Mesenchymal stem cell (in vitro differentiated cells and primary cell): ENCODE measurements at regions not wholly inside any gene's neighbourhood (a gene's known extent, or its start where the extent isn't known, plus 50 kb on each side); places are given as distances from the start of the nearest gene placed in this dataset.

ENCODE experiments used
- DNase-seq: peaks from one replicate; pipeline ENCODE4 v3.0.0-alpha.2; 2013
- H2AFZ ChIP-seq: one replicate; pipeline ENCODE4 v1.6.1; 2013; ENCODE audit warnings: low read depth, mild to moderate bottlenecking, control low read depth, inconsistent platforms, low read length, moderate library complexity
- H2AK5ac ChIP-seq: 2 replicates; pipeline ENCODE4 v1.6.1; 2013; ENCODE audit warnings: low read length, moderate library complexity, mild to moderate bottlenecking, inconsistent platforms; ENCODE audit not compliant: severe bottlenecking
- H2BK120ac ChIP-seq: one replicate; pipeline ENCODE4 v1.6.1; 2013; ENCODE audit warnings: low read depth, mild to moderate bottlenecking, inconsistent platforms, low read length, moderate library complexity
- H2BK12ac ChIP-seq, 2 experiments: one replicate each; pipeline ENCODE4 v1.6.1; 2013; ENCODE audit warnings: inconsistent platforms in 2 of 2, low read length in 2 of 2, mild to moderate bottlenecking in 2 of 2, moderate library complexity in 2 of 2, control low read depth in 1 of 2
- H2BK15ac ChIP-seq: one replicate; pipeline ENCODE4 v1.6.1; 2013; ENCODE audit warnings: mild to moderate bottlenecking, low read depth, inconsistent platforms; ENCODE audit not compliant: poor library complexity, severe bottlenecking
- H2BK5ac ChIP-seq: 2 replicates; pipeline ENCODE4 v1.6.1; 2013; ENCODE audit warnings: low read depth, mild to moderate bottlenecking, low read length, control low read depth, inconsistent platforms; ENCODE audit not compliant: poor library complexity, severe bottlenecking
- H3K14ac ChIP-seq, 2 experiments: one replicate each; pipeline ENCODE4 v1.6.1; 2013; ENCODE audit warnings: inconsistent platforms in 2 of 2, low read length in 2 of 2, control low read depth in 1 of 2, mild to moderate bottlenecking in 1 of 2, moderate library complexity in 1 of 2
- H3K18ac ChIP-seq, 2 experiments: one replicate each; pipeline ENCODE4 v1.6.1; 2013; ENCODE audit warnings: inconsistent platforms in 2 of 2, low read length in 2 of 2, control low read depth in 1 of 2, low read depth in 1 of 2, mild to moderate bottlenecking in 1 of 2
- H3K23ac ChIP-seq, 2 experiments: one replicate each; pipeline ENCODE4 v1.6.1; 2013; ENCODE audit warnings: inconsistent platforms in 2 of 2, low read length in 2 of 2, mild to moderate bottlenecking in 2 of 2, moderate library complexity in 2 of 2, control low read depth in 1 of 2
- H3K27ac ChIP-seq: 2 replicates; pipeline ENCODE4 v1.5.1; 2013; ENCODE audit warnings: mild to moderate bottlenecking, moderate library complexity, low read length, control low read depth, inconsistent platforms; ENCODE audit not compliant: poor library complexity, severe bottlenecking
- H3K27me3 ChIP-seq, 2 experiments: 2 replicates each; pipeline versions ENCODE4 v1.6.1 to v1.7.0; 2013; ENCODE audit warnings: low read length in 2 of 2, mild to moderate bottlenecking in 2 of 2, moderate library complexity in 2 of 2, control low read depth in 1 of 2, inconsistent platforms in 1 of 2; ENCODE audit not compliant: control insufficient read depth in 1 of 2, insufficient read depth in 1 of 2
- H3K36me3 ChIP-seq, 2 experiments: 2 replicates each; pipeline versions ENCODE4 v1.6.1 to v1.7.0; 2013; ENCODE audit warnings: low read length in 2 of 2, control low read depth in 1 of 2, inconsistent platforms in 1 of 2, low read depth in 1 of 2, mild to moderate bottlenecking in 1 of 2; ENCODE audit not compliant: insufficient read depth in 2 of 2, control insufficient read depth in 1 of 2
- H3K4ac ChIP-seq, 2 experiments: one replicate each; pipeline ENCODE4 v1.6.1; 2013; ENCODE audit warnings: inconsistent platforms in 2 of 2, low read length in 2 of 2, mild to moderate bottlenecking in 2 of 2, moderate library complexity in 2 of 2, control low read depth in 1 of 2, low read depth in 1 of 2
- H3K4me1 ChIP-seq: 2 replicates; pipeline ENCODE4 v1.6.1; 2013; ENCODE audit warnings: low read depth, low read length, control low read depth; ENCODE audit not compliant: control insufficient read depth, insufficient read depth
- H3K4me2 ChIP-seq: 2 replicates; pipeline ENCODE4 v1.6.1; 2013; ENCODE audit warnings: low read length, mild to moderate bottlenecking, inconsistent platforms; ENCODE audit not compliant: poor library complexity, severe bottlenecking
- H3K4me3 ChIP-seq, 2 experiments: 2 replicates each; pipeline versions ENCODE4 v1.5.1 to v1.7.0; 2013; ENCODE audit warnings: low read length in 2 of 2, mild to moderate bottlenecking in 2 of 2, control low read depth in 1 of 2, low read depth in 1 of 2; ENCODE audit not compliant: insufficient read depth in 1 of 2
- H3K79me1 ChIP-seq: replicated peaks from 2 replicates; pipeline ENCODE4 v1.6.1; 2013; ENCODE audit warnings: mild to moderate bottlenecking, control low read depth, low read length, inconsistent platforms; ENCODE audit not compliant: poor library complexity, severe bottlenecking
- H3K9ac ChIP-seq: 2 replicates; pipeline ENCODE4 v1.7.0; 2013; ENCODE audit warnings: mild to moderate bottlenecking, low read length, moderate library complexity
- H3K9me3 ChIP-seq: 2 replicates; pipeline ENCODE4 v1.7.0; 2013; ENCODE audit warnings: mild to moderate bottlenecking, low read length; ENCODE audit not compliant: control insufficient read depth
- H4K8ac ChIP-seq: one replicate; pipeline ENCODE4 v1.6.1; 2013; ENCODE audit warnings: inconsistent platforms, mild to moderate bottlenecking, low read length, moderate library complexity
- H4K91ac ChIP-seq: one replicate; pipeline ENCODE4 v1.6.1; 2013; ENCODE audit warnings: mild to moderate bottlenecking, low read length, inconsistent platforms
- WGBS: methylation state at CpG from one replicate; pipeline ENCODE4 v1.1.7; 2013; ENCODE audit warnings: mixed read lengths; 5-methylcytosine and 5-hydroxymethylcytosine counted together

GRCh38 chr17:27386206-27387075 is 69.8 kb upstream of the KSR1 start:
- H3K27me3 ChIP-seq, result no peaks in the 10 kb centered on the region
- no peak overlapping the region for H2AFZ ChIP-seq
- H3K36me3 ChIP-seq, result no peaks in the 10 kb centered on the region
- no peak overlapping the region for H2BK120ac ChIP-seq
- H3K9me3 ChIP-seq, result no peaks in the 10 kb centered on the region
- H3K27ac ChIP-seq, result no peak overlapping the region
- no peaks in the 10 kb centered on the region for H3K79me1 ChIP-seq
- H4K8ac ChIP-seq, result no peak overlapping the region
- peaks cover 14% of the 10 kb centered on the region for H3K4me1 ChIP-seq
- no peak overlapping the region for H3K4me3 ChIP-seq
- H3K14ac ChIP-seq, result no peak overlapping the region
- no peak overlapping the region for H2BK15ac ChIP-seq
- no peak overlapping the region for H3K18ac ChIP-seq
- no peak for DNase-seq
- H3K4me2 ChIP-seq, result no peak overlapping the region
- no peak overlapping the region for H2AK5ac ChIP-seq
- H3K23ac ChIP-seq, result no peak overlapping the region
- 83% methylated on average over 10 of the region's 12 CpGs for WGBS
- H3K9ac ChIP-seq, result no peak overlapping the region
- H4K91ac ChIP-seq, result no peak overlapping the region
- H3K4ac ChIP-seq, result no peak overlapping the region
- no peak overlapping the region for H2BK12ac ChIP-seq
- no peak overlapping the region for H2BK5ac ChIP-seq

- H2AK5ac ChIP-seq, result no peak overlapping the region
- no peak overlapping the region for H4K91ac ChIP-seq
- no peak overlapping the region for H2BK12ac ChIP-seq
- H3K14ac ChIP-seq, result peak overlapping the region in 1 of 2 experiments; percentile 18
- no peaks in the 10 kb centered on the region for H3K79me1 ChIP-seq
- H4K8ac ChIP-seq, result no peak overlapping the region
- no peak overlapping the region for H2BK5ac ChIP-seq
- H3K4me3 ChIP-seq, result no peak overlapping the region
- H3K18ac ChIP-seq, result no peak overlapping the region
- no peak overlapping the region for H3K27ac ChIP-seq
- H3K9me3 ChIP-seq, result peaks cover 8% of the 10 kb centered on the region
- no peak overlapping the region for H3K4ac ChIP-seq
- H2BK120ac ChIP-seq, result no peak overlapping the region
- no peak overlapping the region for H3K23ac ChIP-seq
- H3K36me3 ChIP-seq, result no peaks in the 10 kb centered on the region
- no peaks in the 10 kb centered on the region for H3K27me3 ChIP-seq
- peaks cover 8% of the 10 kb centered on the region for H3K4me1 ChIP-seq
- H3K9ac ChIP-seq, result no peak overlapping the region
- no peak overlapping the region for H2BK15ac ChIP-seq
- DNase-seq, result no peak
- H3K4me2 ChIP-seq, result no peak overlapping the region
- WGBS, result 51% methylated on average over 4 of the region's 4 CpGs
- H2AFZ ChIP-seq, result no peak overlapping the region
Observed at GRCh38 chr17:27389542-27390140, 66.6 kb upstream of the KSR1 start.

GRCh38 chr17:27390540-27390939 is 65.7 kb upstream of the KSR1 start:
- Histone ChIP-seq H3K9me3 (peaks cover 13% of the 10 kb centered on the region), H4K91ac (no peak overlapping the region), H3K79me1 (no peaks in the 10 kb centered on the region), H3K27me3 (no peaks in the 10 kb centered on the region), H3K18ac (no peak overlapping the region), H3K27ac (no peak overlapping the region), H2BK15ac (no peak overlapping the region), H2BK12ac (no peak overlapping the region), H3K9ac (no peak overlapping the region), H3K4ac (no peak overlapping the region), H3K4me1 (peaks cover 7% of the 10 kb centered on the region), H2AFZ (no peak overlapping the region), H2BK5ac (no peak overlapping the region), H2AK5ac (no peak overlapping the region), H2BK120ac (no peak overlapping the region), H3K36me3 (no peaks in the 10 kb centered on the region), H3K4me2 (no peak overlapping the region), H3K23ac (no peak overlapping the region), H3K14ac (no peak overlapping the region), H3K4me3 (no peak overlapping the region), H4K8ac (no peak overlapping the region)
- no peak for DNase-seq
- 89% methylated on average over 8 of the region's 8 CpGs for WGBS

GRCh38 chr17:27391427-27391826 is 64.8 kb upstream of the KSR1 start:
- H3K9ac ChIP-seq, result no peak overlapping the region
- H2BK120ac ChIP-seq, result no peak overlapping the region
- H2BK12ac ChIP-seq, result no peak overlapping the region
- H3K9me3 ChIP-seq, result peaks cover 13% of the 10 kb centered on the region
- no peaks in the 10 kb centered on the region for H3K27me3 ChIP-seq
- no peak overlapping the region for H2BK15ac ChIP-seq
- no peak overlapping the region for H4K91ac ChIP-seq
- no peak overlapping the region for H3K4ac ChIP-seq
- no peak overlapping the region for H2AK5ac ChIP-seq
- H3K27ac ChIP-seq, result no peak overlapping the region
- no peak overlapping the region for H3K14ac ChIP-seq
- H3K23ac ChIP-seq, result no peak overlapping the region
- H2BK5ac ChIP-seq, result no peak overlapping the region
- H3K4me2 ChIP-seq, result no peak overlapping the region
- no peak overlapping the region for H4K8ac ChIP-seq
- 90% methylated on average over 1 of the region's 1 CpG for WGBS
- no peaks in the 10 kb centered on the region for H3K79me1 ChIP-seq
- no peak overlapping the region for H3K4me3 ChIP-seq
- DNase-seq, result no peak
- H2AFZ ChIP-seq, result no peak overlapping the region
- H3K4me1 ChIP-seq, result peaks cover 7% of the 10 kb centered on the region
- H3K18ac ChIP-seq, result no peak overlapping the region
- no peaks in the 10 kb centered on the region for H3K36me3 ChIP-seq
